HG02970 (cell line): ENCODE measurements at regions not wholly inside any gene's neighbourhood (a gene's known extent, or its start where the extent isn't known, plus 50 kb on each side); places are given as distances from the start of the nearest gene placed in this dataset.
"Not testable (repeated sequence)": the region's sequence is repeated elsewhere in the genome, so short reads cannot be mapped to it uniquely, and the experiment has no call there.

Source experiments
- ATAC-seq: cut with Tn5 transposase; IDR thresholded peaks from one replicate; pipeline ENCODE4 v1.9.1; 2021; ENCODE audit warnings: mild to moderate bottlenecking, moderate library complexity, moderate number of reproducible peaks; ENCODE audit not compliant: unreplicated experiment, low FRiP score

DNA sequence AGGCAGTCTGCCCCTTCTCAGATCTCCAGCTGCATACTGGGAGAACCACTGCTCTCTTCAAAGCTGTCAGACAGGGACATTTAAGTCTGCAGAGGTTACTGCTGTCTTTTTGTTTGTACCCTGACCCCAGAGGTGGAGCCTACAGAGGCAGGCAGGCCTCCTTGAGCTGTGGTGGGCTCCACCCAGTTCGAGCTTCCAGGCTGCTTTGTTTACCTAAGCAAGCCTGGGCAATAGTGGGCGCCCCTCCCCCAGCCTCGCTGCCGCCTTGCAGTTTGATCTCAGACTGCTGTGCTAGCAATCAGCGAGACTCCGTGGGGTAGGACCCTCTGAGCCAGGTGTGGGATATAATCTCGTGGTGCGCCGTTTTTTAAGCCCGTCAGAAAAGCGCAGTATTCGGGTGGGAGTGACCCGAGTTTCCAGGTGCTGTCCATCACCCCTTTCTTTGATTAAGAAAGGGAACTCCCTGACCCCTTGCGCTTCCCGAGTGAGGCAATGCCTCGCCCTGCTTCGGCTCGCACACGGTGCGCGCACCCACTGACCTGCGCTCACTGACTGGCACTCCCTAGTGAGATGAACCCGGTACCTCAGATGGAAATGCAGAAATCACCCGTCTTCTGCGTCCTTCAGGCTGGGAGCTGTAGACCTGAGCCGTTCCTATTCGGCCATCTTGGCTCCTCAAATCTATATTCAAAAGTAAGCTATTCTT lies 224.4 kb downstream of the ZNF326 start:
- not testable (repeated sequence) for ATAC-seq

GRCh38 chr1:90210633-90211491 lies 216.0 kb downstream of the ZNF326 start:
- ATAC-seq, result no peak

DNA sequence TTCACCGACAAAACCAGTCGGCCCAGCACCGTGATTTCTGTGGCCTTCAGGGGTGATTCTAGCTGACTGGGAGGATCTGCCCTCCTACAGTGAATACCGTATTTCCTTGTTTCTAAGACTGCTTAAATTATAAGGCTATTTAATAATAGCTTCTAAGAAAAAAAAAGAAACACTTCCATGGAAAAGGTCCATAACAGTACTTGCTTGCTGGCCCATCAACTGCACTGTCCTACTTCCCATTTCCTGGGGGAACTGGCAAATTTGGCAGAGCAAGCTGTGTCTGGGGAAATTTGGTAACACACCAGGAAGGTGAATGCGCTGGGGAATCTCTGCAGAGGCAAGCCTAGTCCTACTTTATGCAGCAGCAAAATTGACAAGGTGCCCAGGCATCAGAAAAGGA lies 214.0 kb downstream of the ZNF326 start:
- ATAC-seq, result no peak

DNA sequence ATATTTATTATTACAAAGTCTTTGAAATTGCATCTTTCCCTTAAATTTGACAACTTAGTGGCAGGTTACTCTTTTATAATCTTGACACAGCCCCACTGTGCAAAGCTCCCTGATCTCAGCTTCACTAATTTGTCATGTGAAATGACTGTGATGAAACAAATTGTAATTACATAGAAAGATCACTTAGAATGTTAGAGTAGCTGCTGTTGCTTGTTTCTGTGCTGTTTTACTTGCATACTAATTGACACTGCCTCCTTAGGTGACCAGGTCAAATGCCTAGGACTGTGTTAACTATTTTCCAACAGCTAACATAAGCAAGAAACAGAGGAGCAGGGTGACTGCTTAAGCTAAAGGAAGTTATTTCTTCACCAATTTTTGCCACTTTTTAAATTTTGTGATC lies 211.3 kb downstream of the ZNF326 start:
- no peak for ATAC-seq

GRCh38 chr1:90204780-90205179 lies 209.9 kb downstream of the ZNF326 start:
- ATAC-seq, result no peak

DNA sequence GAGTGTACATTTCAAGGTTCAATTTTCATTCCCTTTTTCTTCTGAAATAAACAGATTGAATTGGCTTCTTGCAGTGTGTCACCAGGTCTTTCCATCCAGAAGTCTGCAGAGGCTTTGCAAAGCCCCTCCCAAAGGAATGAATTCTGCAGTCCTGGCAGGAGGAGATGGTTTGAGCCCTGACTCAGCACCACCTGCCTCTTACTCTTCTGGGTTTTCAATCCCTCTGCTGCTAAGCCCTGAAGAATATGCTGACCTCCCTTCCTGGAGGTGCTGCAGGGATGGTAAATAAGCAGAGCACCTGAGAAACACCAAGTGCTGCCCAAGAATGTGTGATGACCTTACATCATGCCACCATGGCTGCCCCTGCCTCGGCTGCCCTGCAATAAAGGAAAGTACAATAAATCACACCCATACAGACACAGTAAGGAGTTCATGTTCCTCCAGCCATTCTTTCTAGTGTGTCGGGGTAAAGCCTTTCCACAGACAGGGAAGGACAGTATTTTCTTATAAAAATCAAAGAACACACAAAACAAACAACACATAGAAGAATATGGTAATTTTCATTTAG lies 209.2 kb downstream of the ZNF326 start:
- ATAC-seq, result no peak

- no peak for ATAC-seq
These were observed 206.8 kb downstream of the ZNF326 start for GRCh38 chr1:90201467-90202358.

DNA sequence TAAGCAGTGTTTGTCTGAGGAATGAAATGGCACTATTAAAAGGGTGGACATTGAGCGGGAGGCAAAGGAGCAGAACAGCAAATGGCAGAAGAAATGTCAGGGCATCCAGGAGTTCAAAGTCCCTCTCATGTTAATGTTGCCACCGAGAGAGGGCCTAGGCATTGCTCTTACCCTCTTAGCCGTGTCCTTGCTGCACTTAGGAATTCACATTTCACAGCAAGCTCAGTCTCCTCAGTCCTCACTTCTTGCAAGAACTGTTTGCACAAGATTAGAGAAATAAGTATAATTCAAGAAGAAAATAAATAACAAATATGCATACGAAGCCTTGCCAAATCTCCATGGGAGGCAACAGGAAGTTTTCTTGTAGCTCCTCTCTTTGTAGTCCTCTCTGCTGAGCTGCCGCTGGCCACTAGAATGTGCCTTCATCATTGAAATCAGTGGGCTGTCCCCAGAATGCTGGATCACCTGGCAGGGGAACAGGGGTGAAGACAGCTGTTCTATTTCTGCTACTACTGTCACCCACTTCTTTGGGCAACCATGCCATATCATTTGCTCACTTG lies 205.8 kb downstream of the ZNF326 start:
- ATAC-seq, result no peak

- ATAC-seq, result no peak
These were observed 203.9 kb downstream of the ZNF326 start for GRCh38 chr1:90198616-90199332.

- no peak for ATAC-seq
These were observed 198.2 kb downstream of the ZNF326 start for GRCh38 chr1:90193116-90193515.

GRCh38 chr1:90192408-90192807 lies 197.5 kb downstream of the ZNF326 start:
- ATAC-seq, result no peak

DNA sequence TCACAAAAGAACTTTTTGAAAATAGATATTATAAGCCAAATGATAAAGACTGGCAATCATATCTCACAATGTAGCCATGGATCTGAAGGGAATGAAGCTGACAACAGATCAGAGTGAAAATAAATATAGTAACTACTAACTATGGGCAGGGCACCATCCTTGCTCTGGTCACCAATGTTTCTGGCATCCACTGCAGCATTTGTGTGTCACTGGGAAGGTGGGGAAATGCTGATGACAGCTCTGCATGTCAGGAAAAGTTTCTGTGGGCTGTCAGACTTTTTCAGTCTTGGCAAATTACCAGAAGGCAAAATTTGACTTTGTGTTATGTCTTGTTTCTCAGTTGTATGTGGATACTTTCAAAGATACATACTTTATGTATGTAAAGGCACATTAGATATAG lies 195.6 kb downstream of the ZNF326 start:
- ATAC-seq, result no peak

GRCh38 chr1:90189889-90190288 lies 195.0 kb downstream of the ZNF326 start:
- ATAC-seq, result no peak

DNA sequence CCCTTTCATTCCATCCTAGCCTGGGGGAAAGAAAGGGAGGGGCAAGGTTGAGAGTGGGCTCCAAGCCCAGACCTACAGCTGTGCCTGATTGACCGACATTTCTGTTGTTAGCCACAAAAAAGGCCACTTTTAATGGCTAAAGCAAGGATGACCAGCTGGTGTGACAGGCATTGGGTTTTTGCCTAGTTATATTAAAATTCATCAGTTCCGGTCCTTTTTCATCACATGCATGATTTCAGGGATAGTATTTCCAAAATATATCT lies 192.3 kb downstream of the ZNF326 start:
- no peak for ATAC-seq

DNA sequence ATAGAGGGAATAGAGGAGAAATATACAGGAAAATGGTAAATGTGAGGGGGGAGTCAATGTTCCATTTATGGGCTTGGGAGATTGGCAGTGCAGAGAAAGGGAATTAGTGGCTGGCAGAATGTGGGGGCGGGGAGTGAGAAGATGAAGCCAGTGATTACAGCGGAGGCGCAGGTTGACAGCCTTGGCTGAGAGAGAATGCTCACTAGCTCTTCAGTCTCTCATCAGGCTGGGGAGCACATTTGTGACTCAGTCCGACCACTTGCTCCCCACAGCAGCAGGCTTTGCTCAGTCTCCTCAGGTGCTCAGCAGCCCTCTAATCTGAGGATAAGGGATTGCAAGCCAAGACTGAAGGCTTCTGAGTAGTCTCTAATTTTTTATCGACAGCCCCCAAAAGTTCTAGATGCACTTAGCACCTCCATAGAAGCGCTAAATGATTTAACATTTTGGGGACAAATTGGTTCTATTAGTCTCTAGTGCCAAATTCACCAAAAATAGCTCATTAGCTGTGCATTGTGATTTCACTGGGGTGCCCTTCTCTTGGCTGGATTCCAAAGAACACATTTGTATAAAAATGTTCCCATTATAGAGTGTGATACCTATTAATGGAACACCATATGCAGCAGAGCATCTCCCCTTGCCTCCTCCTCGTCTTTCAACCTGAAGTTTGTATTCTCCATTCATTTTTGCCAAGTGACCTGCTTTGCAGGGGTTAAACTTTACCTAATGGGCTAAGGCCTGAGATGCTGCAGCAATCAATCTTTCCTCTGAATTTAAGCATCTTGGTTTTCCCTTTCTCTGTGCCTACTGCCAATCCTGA lies 191.8 kb downstream of the ZNF326 start:
- ATAC-seq, result no peak

- no peak for ATAC-seq
These were observed 181.6 kb downstream of the ZNF326 start for GRCh38 chr1:90176530-90176929.

- ATAC-seq, result no peak
These were observed 180.7 kb downstream of the ZNF326 start for GRCh38 chr1:90175490-90176167.

DNA sequence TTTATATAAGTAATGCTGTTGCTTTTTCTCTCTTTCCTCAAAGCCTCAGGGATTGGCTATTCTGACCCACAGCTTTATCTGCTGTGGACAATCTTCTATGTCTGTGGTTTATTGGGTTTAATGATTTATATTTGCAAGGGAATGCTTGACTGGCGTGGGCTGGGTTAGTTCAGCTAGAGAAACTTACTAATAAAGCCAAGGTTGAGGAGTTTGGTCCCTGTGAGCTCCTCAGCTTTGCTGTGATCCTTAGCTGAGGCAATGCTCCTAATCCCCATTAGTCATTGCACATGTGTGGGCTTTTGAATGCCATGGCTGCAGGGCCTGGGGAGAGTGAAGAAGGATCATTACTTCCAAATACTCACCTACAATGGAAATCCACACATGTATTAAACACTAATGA lies 179.3 kb downstream of the ZNF326 start:
- ATAC-seq, result no peak

DNA sequence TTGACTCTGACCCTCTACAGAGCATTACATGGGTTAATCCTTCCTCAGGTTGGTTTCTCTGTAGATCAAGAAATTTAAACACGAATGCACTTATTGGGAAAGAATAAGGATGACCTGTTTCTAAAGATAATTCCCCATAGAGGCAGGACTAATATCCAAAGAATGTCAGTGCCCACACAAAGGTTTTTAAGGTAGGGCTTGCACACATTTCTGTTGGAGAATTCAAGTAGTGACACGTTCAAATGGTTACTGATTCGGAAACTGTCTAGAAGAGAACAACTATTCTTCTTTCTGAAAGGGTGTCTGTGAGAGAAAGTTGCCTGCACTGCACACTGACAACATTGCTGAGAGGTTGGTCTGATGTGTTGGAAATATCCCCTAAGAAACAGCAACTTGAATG lies 167.3 kb downstream of the ZNF326 start:
- no peak for ATAC-seq
